ENCODE measurements at regions not wholly inside any gene's neighbourhood (a gene's known extent, or its start where the extent isn't known, plus 50 kb on each side); places are given as distances from the start of the nearest gene placed in this dataset.

GRCh38 chr5:154110716-154111115 lies 71.9 kb downstream of the MFAP3 start:
- no peaks in the 10 kb centered on the region for H3K36me3 ChIP-seq (ENCODE audit: insufficient read depth, low read length)
- no peaks in the 10 kb centered on the region for H4K20me1 ChIP-seq (ENCODE audit: insufficient read depth, low read length)
- no peak overlapping the region for H2AFZ ChIP-seq (ENCODE audit: low read length)
- no peaks in the 10 kb centered on the region for H3K4me1 ChIP-seq (ENCODE audit: insufficient read depth, low read length)
- no peaks in the 10 kb centered on the region for H3K9me3 ChIP-seq (ENCODE audit: low read depth, low read length)
- H3K27me3 ChIP-seq (ENCODE audit: insufficient read depth, low read length), result no peaks in the 10 kb centered on the region
- TF ChIP-seq CTCF (IDR thresholded peaks at IDR 0.05; ENCODE audit: extremely low read depth, low read depth, low read length), result no peak
- H3K27ac ChIP-seq (ENCODE audit: low read depth, low read length), result no peak overlapping the region
- DNase-seq (ENCODE audit: insufficient read length, low spot score, missing footprints), result peak; percentile 32
- no peaks in the 10 kb centered on the region for H3K79me2 ChIP-seq (ENCODE audit: insufficient read depth, low read length)
- H3K4me3 ChIP-seq (ENCODE audit: insufficient read depth, low read length), result no peak overlapping the region
- H3K4me2 ChIP-seq (ENCODE audit: insufficient read depth, low read length), result no peak overlapping the region

DNA sequence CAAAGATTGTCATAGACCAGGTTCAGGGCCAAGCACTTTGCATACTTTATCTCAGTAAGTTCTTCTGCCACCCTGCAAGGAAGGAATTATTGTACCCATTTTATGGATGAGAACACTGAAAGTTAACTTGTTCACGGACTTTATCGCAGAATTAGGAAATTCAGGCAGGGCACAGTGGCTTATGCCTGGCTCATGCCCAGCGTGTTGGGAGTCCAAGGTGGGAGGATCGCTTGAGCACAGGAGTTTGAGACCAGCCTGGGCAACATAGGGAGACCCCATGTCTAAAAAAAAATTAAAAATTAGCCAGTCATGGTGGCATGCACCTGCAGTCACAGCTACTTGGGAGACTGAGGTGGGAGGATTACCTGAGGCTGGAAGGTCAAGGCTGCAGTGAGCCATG lies 72.4 kb downstream of the MFAP3 start:
- Histone ChIP-seq H3K27me3 (ENCODE audit: insufficient read depth, low read length) (no peaks in the 10 kb centered on the region), H3K4me1 (ENCODE audit: insufficient read depth, low read length) (no peaks in the 10 kb centered on the region), H3K79me2 (ENCODE audit: insufficient read depth, low read length) (no peaks in the 10 kb centered on the region), H3K4me3 (ENCODE audit: insufficient read depth, low read length) (no peak overlapping the region), H4K20me1 (ENCODE audit: insufficient read depth, low read length) (no peaks in the 10 kb centered on the region), H3K9me3 (ENCODE audit: low read depth, low read length) (no peaks in the 10 kb centered on the region), H3K4me2 (ENCODE audit: insufficient read depth, low read length) (no peak overlapping the region), H2AFZ (ENCODE audit: low read length) (no peak overlapping the region), H3K27ac (ENCODE audit: low read depth, low read length) (no peak overlapping the region), H3K36me3 (ENCODE audit: insufficient read depth, low read length) (no peaks in the 10 kb centered on the region)
- TF ChIP-seq CTCF (IDR thresholded peaks at IDR 0.05; ENCODE audit: extremely low read depth, low read depth, low read length), result no peak
- no peak for DNase-seq (ENCODE audit: insufficient read length, low spot score, missing footprints)

DNA sequence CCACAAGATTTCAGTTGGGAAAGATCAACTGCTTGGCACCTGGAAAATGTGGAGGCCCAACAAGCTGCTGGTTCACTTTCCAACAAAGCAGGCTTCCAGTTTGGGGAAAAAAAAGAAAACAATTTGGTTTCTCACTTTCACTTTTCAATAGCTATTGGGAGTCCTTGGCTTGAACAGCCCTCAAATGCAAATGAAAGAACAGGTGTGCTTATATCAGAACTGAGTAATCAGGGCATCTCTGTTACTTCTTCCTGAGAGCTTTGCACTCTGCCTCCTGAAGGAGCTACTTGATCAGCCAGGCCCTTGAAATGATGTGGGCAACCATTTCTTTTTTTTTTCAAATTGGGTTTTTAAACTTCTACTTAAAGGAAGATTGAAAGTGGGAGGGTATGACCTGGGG lies 73.5 kb downstream of the MFAP3 start:
- H3K27ac ChIP-seq (ENCODE audit: low read depth, low read length), result no peak overlapping the region
- H3K36me3 ChIP-seq (ENCODE audit: insufficient read depth, low read length), result no peaks in the 10 kb centered on the region
- H3K4me1 ChIP-seq (ENCODE audit: insufficient read depth, low read length), result no peaks in the 10 kb centered on the region
- DNase-seq (ENCODE audit: insufficient read length, low spot score, missing footprints), result no peak
- H3K9me3 ChIP-seq (ENCODE audit: low read depth, low read length), result no peaks in the 10 kb centered on the region
- TF ChIP-seq CTCF (IDR thresholded peaks at IDR 0.05; ENCODE audit: extremely low read depth, low read depth, low read length), result no peak
- no peaks in the 10 kb centered on the region for H3K27me3 ChIP-seq (ENCODE audit: insufficient read depth, low read length)
- H4K20me1 ChIP-seq (ENCODE audit: insufficient read depth, low read length), result no peaks in the 10 kb centered on the region
- no peaks in the 10 kb centered on the region for H3K79me2 ChIP-seq (ENCODE audit: insufficient read depth, low read length)
- no peak overlapping the region for H3K4me2 ChIP-seq (ENCODE audit: insufficient read depth, low read length)
- no peak overlapping the region for H2AFZ ChIP-seq (ENCODE audit: low read length)
- H3K4me3 ChIP-seq (ENCODE audit: insufficient read depth, low read length), result no peak overlapping the region

DNA sequence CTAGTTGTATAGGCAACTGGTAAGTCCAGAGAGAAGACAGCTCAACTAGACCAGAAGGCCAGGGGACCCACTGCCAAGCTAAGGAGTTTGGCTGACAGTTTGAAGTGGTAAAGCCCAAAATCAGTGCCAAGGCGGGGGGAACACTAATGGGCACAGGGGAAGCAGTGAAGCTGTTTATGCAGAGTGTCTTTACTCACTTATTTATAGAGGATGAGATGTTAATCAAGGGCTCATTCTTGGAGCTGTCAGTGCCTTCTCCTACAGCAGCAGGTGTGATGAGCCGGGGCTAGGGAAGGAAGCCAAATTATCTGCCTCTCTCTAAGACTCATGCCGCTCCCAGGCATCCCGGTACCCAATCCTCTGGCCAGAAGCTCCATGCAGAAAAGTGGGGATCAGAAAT lies 75.2 kb upstream of the GALNT10 start:
- no peak for DNase-seq (ENCODE audit: insufficient read length, low spot score, missing footprints)
- no peaks in the 10 kb centered on the region for H3K79me2 ChIP-seq (ENCODE audit: insufficient read depth, low read length)
- no peak overlapping the region for H3K4me3 ChIP-seq (ENCODE audit: insufficient read depth, low read length)

More for the DNA sequence above, 75.2 kb upstream of the GALNT10 start:
- no peak for TF ChIP-seq CTCF (IDR thresholded peaks at IDR 0.05; ENCODE audit: extremely low read depth, low read depth, low read length)
- Histone ChIP-seq H4K20me1 (ENCODE audit: insufficient read depth, low read length) (no peaks in the 10 kb centered on the region), H3K36me3 (ENCODE audit: insufficient read depth, low read length) (no peaks in the 10 kb centered on the region), H2AFZ (ENCODE audit: low read length) (no peak overlapping the region), H3K4me2 (ENCODE audit: insufficient read depth, low read length) (no peak overlapping the region), H3K27me3 (ENCODE audit: insufficient read depth, low read length) (no peaks in the 10 kb centered on the region), H3K4me1 (ENCODE audit: insufficient read depth, low read length) (peaks cover 15% of the 10 kb centered on the region), H3K9me3 (ENCODE audit: low read depth, low read length) (no peaks in the 10 kb centered on the region), H3K27ac (ENCODE audit: low read depth, low read length) (no peak overlapping the region)
